ENCODE measurements at regions not wholly inside any gene's neighbourhood (a gene's known extent, or its start where the extent isn't known, plus 50 kb on each side); places are given as distances from the start of the nearest gene placed in this dataset.
"Not testable (repeated sequence)": the region's sequence is repeated elsewhere in the genome, so short reads cannot be mapped to it uniquely, and the experiment has no call there.

DNA sequence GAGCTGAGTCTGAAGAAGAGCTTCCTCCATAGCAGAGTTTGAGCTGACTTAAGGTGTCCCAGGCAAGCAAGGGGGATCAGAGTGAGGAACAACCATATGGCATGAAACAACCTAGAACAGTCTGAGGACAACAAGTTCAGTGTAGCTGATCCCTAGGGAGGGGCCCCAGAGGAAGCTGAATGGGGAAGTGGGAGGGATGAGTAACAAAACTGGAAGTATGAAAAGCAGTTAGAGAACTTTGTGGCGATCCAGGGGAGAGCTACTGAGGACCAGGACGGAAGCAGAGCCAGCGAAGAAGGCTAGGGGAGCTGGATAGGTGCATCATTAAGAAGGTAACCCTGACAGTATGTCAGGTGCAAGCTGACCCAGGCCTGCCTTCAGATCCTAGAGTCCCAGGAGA, 580.8 kb downstream of the BNC2 start:
- DNase-seq, result no peak

DNA sequence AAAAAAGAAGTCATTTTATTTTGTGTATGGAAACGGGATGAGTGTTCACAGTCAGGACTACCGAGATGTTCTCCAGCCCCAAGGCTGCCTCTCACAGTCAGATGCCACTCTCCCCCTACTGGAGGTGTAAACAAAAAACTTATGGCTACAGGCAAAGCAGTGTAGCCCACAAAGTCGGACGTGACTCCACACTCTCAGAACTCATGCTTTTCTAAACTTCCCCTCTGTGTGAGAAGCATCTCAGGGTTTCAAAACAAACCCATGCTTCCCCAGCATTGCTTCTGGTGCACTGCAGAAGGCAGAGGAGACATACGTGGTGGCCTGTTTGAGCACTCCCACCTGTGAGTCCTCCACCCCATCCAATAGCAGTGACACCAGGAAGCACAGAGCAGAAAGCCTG, 580.3 kb downstream of the BNC2 start:
- no peak for DNase-seq

DNA sequence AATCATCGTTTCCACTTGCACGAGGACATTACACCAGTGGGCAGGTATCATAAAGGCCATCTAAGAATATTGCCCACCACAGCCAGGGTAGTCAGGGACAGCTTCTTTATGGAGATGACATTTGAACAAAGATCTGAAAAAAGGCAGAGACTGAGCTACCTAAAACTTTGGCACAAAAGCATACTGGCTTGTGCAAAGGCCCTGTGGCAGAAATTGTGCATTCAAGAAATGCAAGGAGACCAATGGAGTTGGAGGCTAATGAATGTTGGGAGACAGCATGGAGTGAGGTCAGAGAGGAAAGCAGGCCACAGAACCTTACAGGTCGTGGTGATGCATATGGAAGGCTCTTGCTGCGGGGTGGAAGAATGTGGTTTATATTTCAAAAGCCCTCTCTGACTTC, 578.5 kb downstream of the BNC2 start:
- DNase-seq, result no peak

DNA sequence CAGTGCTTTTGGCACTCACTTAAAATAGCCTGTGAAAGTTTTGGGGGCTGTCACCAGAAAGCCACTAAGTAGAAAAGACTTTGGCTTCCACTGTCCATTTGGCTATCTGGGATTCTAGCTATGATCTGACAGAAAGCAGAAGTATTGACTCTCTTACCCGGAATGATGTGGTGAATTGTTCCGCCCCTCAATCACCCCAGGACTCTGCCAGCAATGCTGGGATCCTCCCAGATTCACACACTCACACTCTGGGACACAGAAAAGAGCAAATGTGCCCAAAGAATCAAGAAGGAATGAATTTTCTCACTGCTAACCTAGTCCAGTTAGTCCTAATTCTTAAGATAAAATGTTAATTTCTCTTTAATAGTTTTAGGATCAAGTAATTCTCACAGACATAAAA, 576.9 kb downstream of the BNC2 start:
- no peak for DNase-seq

DNA sequence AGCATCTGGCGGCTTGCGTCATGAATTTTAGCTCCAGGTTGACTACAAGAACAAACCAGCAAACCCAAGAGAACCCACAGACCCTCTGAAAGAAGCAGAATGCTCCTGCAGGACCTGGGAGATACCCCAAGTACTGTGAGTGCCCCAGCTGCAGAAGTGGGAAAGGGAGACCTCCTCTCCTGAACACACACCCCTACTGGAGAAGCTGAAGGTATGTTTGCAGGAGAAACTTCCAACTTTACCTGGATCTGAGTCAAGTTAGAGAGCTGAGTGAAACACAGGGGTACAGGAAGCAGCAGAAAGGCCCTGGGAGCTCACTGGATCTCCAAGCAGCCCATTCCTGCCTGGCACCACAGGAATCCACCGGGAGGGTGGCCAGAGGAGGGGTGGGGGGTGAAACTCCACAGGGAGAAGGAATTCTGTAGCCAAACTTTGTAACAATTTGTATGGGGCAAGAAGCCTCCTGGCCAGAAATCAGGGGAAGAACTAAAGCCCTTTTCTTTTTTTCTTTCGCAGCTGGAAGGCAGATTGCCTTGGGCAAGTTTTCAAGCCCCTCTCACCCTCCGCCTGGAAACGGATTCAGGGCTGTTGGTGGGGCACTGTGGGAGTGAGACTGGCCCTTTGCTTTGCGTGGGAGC, 576.2 kb downstream of the BNC2 start:
- no peak for DNase-seq

DNA sequence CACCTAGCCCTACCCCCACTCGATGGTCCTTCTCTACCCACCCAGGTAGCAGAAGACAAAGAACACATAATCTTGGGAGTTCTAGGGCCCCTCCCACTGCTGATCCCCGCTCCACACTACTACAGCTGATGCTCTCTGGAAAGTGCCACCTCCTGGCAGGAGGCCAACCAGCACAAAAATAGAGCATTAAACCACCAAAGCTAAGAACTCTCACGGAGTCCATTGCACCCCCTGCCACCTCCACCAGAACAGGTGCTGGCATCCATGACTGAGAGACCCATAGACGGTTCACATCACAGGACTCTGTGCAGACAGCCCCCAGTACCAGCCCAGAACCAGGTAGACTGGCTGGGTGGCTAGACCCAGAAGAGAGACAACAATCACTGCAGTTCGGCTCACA, 575.5 kb downstream of the BNC2 start:
- DNase-seq, result not testable (repeated sequence)

DNA sequence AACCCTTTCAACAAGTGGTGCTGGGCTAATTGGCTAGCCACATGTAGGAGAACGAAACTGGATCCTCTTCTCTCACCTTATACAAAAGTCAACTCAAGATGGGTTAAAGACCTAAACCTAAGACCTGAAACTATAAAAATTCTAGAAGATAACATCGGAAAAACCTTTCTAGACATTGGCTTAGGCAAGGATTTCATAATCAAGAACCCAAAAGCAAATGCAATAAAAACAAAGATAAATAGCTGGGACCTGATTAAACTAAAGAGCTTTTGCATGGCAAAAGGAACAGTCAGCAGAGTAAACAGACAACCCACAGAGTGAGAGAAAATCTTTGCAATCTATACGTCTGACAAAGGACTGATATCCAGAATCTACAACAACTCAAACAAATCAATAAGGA, 571.1 kb downstream of the BNC2 start:
- DNase-seq, result not testable (repeated sequence)

DNA sequence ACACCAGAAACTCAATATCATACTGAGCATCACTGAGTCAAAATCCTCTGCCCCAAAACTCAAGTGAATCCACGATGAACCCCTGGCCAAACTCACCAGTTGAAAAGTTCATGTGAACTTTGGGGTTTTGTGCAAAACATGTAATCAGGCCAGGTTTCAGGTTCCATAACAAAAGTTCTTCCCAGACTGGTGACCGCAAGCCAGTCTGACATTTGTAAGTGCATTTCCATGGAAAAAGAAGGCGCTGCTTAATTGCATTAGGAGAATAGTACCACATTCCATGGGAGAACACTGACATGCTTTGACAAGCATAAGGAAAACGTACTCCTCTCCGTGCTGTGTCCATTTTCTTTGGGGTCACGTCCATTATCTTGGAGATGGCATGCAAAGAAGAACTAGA, 567.0 kb downstream of the BNC2 start:
- no peak for DNase-seq

DNA sequence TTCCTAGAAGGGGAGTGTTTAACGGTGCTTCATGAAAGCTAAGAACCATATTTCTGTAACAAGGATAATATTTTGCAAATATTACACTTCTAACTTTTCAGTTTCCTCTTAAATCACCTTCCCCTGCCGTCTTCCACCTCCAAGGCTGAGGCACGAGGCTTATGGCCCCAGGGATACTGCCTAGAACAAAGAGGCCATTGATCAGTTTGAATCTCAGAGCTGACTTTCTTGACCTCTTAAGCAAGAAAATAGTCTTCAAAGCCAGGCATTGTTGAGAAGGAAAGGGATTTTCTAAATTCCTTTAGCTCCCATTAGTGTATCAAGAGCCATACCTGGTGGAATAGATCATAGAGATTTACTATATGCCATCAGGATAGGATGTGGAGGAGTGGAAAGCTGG, 566.2 kb downstream of the BNC2 start:
- no peak for DNase-seq

DNA sequence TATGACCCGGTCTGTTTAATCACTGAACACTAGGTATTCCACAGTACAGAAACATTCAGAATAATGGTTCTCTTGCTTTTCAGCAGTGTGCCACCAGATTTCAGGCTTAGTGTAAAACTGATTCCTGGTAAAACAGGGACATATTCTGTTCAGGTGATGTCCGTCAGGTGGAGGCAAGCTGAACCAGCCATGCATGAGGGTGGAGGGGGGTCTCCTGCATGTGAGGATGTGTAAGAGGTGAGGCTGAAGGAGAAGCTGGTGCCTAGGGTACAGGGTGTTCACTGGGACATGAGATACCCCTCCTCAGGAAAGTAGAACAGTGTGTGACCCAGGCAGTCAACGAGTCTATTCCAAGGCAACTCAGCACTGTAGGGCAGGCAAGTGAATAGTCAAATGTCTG, 563.9 kb downstream of the BNC2 start:
- no peak for DNase-seq

DNA sequence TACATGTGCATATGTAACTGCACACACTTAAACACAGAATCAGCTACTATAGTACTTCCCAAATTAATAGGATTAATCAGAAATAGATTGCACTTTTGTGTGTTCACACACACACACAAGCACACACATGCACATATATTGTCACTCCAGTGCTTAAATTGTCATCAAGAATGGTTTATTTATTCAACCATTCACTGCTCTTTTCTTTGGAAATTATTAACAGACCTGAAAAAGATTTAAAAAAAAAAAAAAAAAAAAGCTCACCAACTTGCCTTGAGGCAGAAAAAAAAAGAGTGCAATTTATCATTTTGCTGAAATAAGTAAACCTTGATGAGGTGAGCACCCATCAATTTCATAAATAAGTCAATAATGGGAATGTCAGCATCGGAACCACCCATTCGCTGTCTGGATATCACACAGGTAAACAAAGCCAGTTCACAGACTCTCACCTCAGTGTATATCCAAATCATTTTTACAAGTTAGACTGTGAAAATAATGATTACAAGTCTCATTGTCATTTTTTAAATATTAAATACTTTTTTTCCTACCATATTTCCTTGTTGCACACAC, 562.8 kb downstream of the BNC2 start:
- no peak for DNase-seq

DNA sequence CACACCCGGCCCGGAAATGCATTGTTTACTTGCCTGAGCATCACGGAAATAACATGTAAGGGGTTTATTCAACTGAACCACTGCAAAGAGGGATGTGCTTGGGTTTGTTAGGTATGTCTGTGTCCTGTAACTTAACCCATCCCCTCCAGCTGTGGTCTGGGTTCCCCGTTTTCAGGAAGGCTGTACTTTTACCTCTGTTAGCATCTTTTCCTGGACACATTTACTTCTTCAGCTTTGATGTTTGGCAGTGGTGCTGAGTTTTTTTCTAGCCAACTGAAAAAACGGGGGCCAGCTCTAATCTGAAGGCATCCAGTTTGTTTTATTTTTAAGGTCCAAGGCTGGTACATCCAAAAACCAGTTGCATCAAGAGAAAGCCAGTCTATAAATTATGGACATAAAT, 561.8 kb downstream of the BNC2 start:
- no peak for DNase-seq

DNA sequence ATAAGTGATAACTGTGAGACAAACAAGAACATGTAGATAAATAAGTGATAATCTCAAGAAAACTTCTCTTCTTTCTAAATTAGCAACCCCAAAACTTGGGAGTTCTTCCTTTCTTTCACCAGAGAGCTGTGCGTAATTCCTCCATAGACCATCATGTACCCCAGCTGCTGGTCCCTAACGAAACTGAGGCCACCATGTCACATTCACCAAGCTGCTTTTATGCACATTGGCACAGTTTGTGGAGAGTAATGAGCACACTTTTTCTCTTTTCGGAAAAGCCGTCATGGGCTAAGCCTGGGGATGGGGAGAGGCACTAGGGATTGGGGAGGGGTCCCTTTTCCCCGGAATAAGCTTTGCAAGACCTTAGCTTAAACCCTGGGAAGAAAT, 561.4 kb downstream of the BNC2 start:
- DNase-seq, result no peak

DNA sequence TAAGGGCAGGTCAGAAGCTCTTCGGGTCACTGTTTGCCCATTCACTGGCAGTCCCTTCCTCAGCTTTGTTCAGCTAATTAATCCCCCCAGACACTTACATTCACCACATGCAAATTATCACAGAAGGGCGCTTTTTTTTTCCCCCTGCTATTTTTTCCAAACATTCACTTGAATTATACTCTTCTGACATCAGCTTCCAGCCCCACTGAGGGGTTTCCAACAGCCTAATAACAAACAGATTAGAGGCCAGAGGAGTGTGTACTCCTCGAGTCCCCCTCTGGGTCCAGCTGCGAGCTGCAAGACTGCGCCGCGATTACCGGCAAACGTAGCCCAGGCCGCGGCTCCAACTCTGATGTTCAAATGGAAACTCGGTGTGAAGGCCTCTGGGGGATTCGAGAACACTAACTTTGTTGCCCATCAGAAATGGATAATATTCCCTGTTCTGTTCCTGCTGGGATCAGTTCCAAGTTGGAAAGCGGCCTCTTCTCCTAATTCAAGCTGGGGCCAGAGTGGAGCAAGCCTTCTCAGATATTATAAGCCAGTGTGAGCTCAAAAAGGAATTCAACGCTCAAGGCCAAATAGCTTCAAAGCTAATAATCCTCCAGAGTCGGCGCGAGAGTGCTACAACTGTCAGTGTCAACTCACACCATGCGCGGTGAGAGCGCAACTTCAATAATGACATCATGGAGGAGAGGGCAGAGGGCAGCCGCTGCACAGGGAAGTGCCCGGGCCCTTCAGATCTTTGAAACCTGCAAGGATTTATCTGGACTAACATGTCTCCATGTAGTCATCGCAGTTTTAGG, 560.8 kb downstream of the BNC2 start:
- DNase-seq, result no peak

DNA sequence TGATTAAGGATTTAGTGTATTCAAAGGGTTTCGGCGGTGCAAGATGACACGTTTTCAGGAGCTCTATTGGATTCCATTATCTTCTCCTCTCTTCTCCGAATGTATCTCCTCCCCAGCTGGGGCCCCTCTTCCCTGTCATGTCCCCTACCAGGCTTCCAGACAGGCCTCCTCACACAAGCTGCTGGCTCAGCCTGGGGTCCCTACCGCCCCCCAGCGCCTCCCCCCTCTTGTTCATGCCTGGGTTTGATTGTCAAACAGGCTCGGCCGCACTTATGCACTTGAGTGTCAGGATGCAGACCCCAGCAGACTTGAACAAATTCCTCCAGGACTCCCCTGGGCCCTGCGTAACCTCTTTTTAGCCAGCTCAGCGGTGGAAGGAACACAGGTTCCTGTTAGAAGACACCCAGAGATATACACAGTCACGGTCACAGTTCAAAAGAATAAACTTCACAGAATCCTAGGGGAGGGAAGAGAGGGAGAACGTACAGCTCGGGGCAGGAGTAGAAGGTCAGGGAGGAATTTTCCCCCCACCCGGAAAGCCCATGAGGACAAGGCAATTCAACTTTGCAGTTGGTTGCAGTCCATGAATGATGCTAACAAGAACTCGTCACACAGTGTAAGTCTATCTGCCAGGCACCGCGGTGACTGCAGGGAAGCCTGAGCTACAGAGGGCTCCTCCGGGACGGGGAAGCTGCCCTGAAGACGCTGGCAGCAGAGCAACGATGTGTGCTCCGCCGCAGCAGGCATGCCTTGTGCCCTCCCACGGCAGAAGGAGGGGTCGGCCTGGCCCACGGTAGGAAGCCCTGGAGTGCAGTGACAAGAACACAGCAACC, 560.0 kb downstream of the BNC2 start:
- no peak for DNase-seq

DNA sequence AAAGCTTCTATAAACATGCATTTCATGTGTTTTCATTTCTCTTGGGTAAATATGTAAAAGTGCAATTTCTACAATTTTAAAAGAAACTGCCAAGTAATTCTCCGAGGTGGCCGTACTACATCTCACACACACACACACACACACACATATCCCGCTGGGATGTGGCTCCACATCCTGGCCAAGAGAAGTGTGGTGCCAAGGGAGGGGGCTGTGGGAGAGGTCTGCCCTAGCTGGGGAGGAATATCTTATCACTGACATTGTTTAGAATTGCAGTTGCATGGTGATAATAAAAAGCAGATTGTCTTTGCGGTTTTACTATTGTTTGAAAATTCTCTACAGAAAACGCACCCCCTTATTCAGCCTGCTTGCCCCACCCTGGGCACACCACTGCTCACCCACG, 558.4 kb downstream of the BNC2 start:
- DNase-seq, result no peak

DNA sequence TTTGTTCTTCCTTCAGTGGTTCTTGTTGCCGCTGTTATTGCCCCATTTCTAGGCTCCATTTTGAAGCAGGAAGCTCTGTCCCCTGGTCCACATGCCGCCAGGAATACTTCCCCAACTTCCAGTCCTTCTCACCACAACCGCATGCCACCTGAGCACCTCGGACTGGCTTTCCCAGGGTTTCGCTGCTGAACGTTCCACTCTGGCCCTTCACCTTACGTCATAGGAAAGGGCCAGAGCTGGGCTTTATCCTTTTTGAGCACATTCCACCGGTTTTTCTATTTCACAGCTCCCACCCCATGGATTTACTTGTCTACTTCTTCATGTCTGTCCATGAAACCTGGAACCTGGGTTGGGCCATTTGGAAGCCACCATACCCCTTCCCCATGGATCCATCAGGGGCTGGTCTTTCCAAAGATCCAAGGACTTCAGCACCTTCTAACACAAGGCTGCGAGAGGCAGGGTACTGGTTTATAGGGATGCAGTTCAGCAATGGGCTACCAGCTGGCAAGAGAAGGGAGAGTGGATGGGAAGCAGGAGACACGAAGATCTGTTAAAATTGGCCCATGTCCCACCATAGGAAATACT, 557.4 kb downstream of the BNC2 start:
- DNase-seq, result no peak

DNA sequence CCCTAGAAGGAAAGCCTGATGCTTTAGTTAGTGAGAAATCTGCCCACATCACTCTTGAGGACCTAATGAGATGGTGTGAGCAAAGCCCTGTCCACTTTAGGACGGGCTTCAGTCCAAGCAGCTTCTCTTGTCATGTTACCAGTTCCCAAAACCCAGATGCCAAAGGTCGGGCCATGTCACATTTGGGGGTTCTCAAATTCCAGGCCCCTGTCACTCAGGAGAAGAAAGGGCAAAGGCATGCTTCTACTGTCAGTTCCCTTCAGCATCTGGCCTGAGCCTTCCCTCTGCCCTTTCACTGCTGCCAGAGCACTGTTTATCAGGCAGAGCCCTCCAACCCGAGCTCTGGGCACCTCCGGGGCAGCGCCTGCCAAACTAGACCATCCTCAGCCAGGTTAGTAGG, 556.0 kb downstream of the BNC2 start:
- DNase-seq, result no peak

DNA sequence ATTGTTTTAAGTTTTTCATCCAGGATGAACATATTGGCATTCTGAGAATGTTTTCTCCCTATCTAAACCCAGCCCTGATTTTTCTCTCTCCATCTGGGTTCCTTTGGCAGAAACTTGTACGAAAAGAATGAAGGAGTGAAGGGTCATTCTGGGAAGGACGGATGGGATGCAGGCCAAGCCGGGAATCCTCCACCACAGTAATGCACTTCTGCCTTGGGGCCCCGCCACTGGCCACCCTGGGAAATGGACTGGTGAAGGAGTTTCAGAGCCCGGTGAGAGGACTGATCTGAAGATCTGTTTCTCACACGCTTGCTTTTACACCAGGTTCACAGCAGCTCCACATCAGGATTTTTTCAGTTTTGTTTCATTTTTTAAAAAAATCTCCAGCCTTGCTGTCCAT, 554.8 kb downstream of the BNC2 start:
- no peak for DNase-seq

DNA sequence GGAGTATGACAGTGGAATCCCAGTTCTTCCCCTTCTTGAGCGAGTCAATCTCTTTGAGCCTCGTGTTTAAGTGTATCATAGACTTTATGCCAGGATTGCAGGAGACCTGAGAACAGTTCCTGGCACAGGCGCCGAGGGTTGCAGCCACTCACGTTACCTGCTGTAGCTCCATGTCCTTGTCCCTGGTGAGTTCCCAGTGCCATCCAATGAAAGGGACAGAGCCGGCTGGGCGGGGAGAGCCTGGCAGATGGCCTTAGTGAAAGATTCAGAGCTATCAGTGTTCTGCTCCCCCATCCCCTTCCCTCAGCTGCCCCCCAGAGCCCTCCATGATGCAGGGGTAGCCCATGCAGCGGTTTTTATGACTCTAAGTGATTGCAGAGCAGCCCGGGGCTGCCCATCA, 554.0 kb downstream of the BNC2 start:
- no peak for DNase-seq

DNA sequence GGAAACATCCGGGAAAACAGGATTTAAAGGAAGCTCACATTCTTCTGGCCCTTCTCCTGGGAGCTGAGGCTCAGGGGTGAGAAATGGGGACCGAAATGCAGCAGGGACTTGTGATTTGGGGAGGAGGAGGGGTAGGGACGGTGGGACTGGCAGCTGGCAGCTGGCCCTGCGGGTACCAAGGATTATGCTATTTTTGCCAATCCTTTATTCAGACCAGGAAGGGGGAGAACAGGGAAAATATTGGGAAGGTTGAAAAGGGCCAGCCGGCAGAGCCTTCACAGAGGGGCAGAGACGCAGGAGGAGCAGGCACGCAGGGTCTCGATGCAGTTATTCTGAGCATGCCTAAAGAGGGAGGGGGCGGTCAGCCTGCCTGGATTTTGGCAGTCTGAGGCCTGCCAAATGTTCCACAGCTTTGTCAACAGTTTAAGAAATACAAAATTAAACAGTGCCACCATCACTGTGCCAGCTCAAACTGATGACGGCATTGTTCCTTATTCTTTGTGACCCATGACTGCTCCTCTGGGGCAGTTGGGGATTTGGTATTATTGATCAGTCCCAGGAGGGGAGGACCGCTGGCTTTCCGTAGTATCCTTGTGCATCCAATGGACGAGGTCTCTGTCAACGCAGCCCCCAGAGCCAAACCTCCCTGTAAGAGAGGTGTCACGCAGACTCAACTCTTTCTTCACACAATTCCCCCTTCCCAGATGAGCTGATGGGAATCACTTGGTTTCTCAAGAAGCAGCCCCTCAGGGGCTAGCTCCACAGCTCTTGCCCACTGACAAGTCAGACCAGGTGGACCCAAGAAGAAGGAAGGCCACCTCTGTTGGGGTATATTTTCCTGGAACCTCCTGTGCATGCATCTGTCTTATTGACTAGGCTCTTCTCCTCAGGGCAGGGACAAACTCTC, 553.3 kb downstream of the BNC2 start:
- no peak for DNase-seq

DNA sequence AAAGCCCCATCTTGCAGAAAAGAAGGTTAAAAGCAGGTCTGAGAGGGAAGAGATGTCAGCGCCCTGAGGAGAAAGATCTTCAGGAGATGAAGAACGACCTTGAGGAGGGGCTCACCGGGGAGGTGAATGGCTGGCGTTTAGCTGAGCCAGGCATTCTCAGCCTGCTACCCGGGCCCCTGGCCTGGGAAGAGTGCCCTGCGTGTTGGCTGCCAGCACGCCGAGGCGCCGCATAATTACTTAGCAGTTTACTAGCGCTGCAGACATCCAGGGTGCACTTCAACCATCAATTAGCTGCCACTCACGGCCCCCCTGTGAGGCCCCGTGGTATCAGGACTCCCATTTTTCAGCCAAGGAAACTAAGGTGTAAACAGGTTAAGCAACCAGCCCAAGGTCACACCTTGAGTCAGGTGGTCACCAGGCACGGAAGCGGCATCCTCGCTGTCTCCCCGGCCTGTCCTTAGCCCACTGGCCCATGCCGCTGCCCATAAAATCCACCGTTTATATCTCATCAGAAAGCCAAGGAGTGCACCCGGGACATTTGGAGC, 551.9 kb downstream of the BNC2 start:
- no peak for DNase-seq

All from cerebellar nuclear complex (tissue), 1 donor.